ENCODE measurements at regions not wholly inside any gene's neighbourhood (a gene's known extent, or its start where the extent isn't known, plus 50 kb on each side); places are given as distances from the start of the nearest gene placed in this dataset.
"Not testable (repeated sequence)": the region's sequence is repeated elsewhere in the genome, so short reads cannot be mapped to it uniquely, and the experiment has no call there.

GRCh38 chr6:140343128-140343527, 968.7 kb upstream of the CITED2 start:
- H3K4me1 ChIP-seq (ENCODE audit: control insufficient read depth, insufficient read depth, low read length): peaks cover 24% of the 10 kb centered on the region
- H3K9me3 ChIP-seq (ENCODE audit: control insufficient read depth, low read length): peaks cover 8% of the 10 kb centered on the region
- H3K36me3 ChIP-seq (ENCODE audit: control insufficient read depth, insufficient read depth, low read length, severe bottlenecking): no peaks in the 10 kb centered on the region

GRCh38 chr6:140341272-140341671, 966.8 kb upstream of the CITED2 start:
- Histone ChIP-seq H3K9me3 (ENCODE audit: control insufficient read depth, low read length) (peaks cover 8% of the 10 kb centered on the region), H3K27me3 (replicated peaks; ENCODE audit: control insufficient read depth, insufficient read depth, low read length) (no peaks in the 10 kb centered on the region), H3K4me3 (ENCODE audit: low read length) (no peak overlapping the region), H3K4me1 (ENCODE audit: control insufficient read depth, insufficient read depth, low read length) (peaks cover 20% of the 10 kb centered on the region), H3K9ac (ENCODE audit: low read length) (no peak overlapping the region), H3K36me3 (ENCODE audit: control insufficient read depth, insufficient read depth, low read length, severe bottlenecking) (no peaks in the 10 kb centered on the region)
- DNase-seq (ENCODE audit: low read depth): no peak

More at GRCh38 chr6:140343128-140343527, 968.7 kb upstream of the CITED2 start:
- DNase-seq (ENCODE audit: low read depth): no peak
- H3K27me3 ChIP-seq (replicated peaks; ENCODE audit: control insufficient read depth, insufficient read depth, low read length): no peaks in the 10 kb centered on the region
- H3K4me3 ChIP-seq (ENCODE audit: low read length): no peak overlapping the region
- H3K9ac ChIP-seq (ENCODE audit: low read length): no peak overlapping the region

GRCh38 chr6:140340795-140341194, 966.3 kb upstream of the CITED2 start:
- H3K9me3 ChIP-seq (ENCODE audit: control insufficient read depth, low read length): peaks cover 8% of the 10 kb centered on the region
- no peaks in the 10 kb centered on the region for H3K36me3 ChIP-seq (ENCODE audit: control insufficient read depth, insufficient read depth, low read length, severe bottlenecking)
- H3K9ac ChIP-seq (ENCODE audit: low read length): no peak overlapping the region
- H3K4me3 ChIP-seq (ENCODE audit: low read length): no peak overlapping the region
- peaks cover 20% of the 10 kb centered on the region for H3K4me1 ChIP-seq (ENCODE audit: control insufficient read depth, insufficient read depth, low read length)
- no peaks in the 10 kb centered on the region for H3K27me3 ChIP-seq (replicated peaks; ENCODE audit: control insufficient read depth, insufficient read depth, low read length)
- DNase-seq (ENCODE audit: low read depth): no peak

- not testable (repeated sequence) for DNase-seq (ENCODE audit: low read depth); H3K4me3 ChIP-seq (ENCODE audit: low read length); H3K9ac ChIP-seq (ENCODE audit: low read length); H3K9me3 ChIP-seq (ENCODE audit: control insufficient read depth, low read length); H3K4me1 ChIP-seq (ENCODE audit: control insufficient read depth, insufficient read depth, low read length); H3K36me3 ChIP-seq (ENCODE audit: control insufficient read depth, insufficient read depth, low read length, severe bottlenecking); H3K27me3 ChIP-seq (replicated peaks; ENCODE audit: control insufficient read depth, insufficient read depth, low read length)
Measured at GRCh38 chr6:140339084-140339483, 964.6 kb upstream of the CITED2 start.

GRCh38 chr6:140321891-140322290, 947.4 kb upstream of the CITED2 start:
- H3K9me3 ChIP-seq (ENCODE audit: control insufficient read depth, low read length): peaks cover 6% of the 10 kb centered on the region
- H3K27me3 ChIP-seq (replicated peaks; ENCODE audit: control insufficient read depth, insufficient read depth, low read length): no peaks in the 10 kb centered on the region
- peaks cover 7% of the 10 kb centered on the region for H3K4me1 ChIP-seq (ENCODE audit: control insufficient read depth, insufficient read depth, low read length)
- no peak overlapping the region for H3K4me3 ChIP-seq (ENCODE audit: low read length)
- DNase-seq (ENCODE audit: low read depth): peak; percentile 13
- H3K9ac ChIP-seq (ENCODE audit: low read length): no peak overlapping the region
- H3K36me3 ChIP-seq (ENCODE audit: control insufficient read depth, insufficient read depth, low read length, severe bottlenecking): no peaks in the 10 kb centered on the region

- peak; percentile 11 for DNase-seq (ENCODE audit: low read depth)
- Histone ChIP-seq H3K36me3 (ENCODE audit: control insufficient read depth, insufficient read depth, low read length, severe bottlenecking) (no peaks in the 10 kb centered on the region), H3K9me3 (ENCODE audit: control insufficient read depth, low read length) (no peaks in the 10 kb centered on the region), H3K4me1 (ENCODE audit: control insufficient read depth, insufficient read depth, low read length) (peaks cover 7% of the 10 kb centered on the region), H3K27me3 (replicated peaks; ENCODE audit: control insufficient read depth, insufficient read depth, low read length) (no peaks in the 10 kb centered on the region), H3K9ac (ENCODE audit: low read length) (no peak overlapping the region), H3K4me3 (ENCODE audit: low read length) (no peak overlapping the region)
Measured at GRCh38 chr6:140320081-140321080, 945.9 kb upstream of the CITED2 start.

- peak; percentile 60 for DNase-seq (ENCODE audit: low read depth)
- H3K4me3 ChIP-seq (ENCODE audit: low read length): peak overlapping the region; percentile 60
- H3K9ac ChIP-seq (ENCODE audit: low read length): peak overlapping the region; percentile 63
- peaks cover 7% of the 10 kb centered on the region for H3K4me1 ChIP-seq (ENCODE audit: control insufficient read depth, insufficient read depth, low read length)
- no peaks in the 10 kb centered on the region for H3K27me3 ChIP-seq (replicated peaks; ENCODE audit: control insufficient read depth, insufficient read depth, low read length)
- no peaks in the 10 kb centered on the region for H3K9me3 ChIP-seq (ENCODE audit: control insufficient read depth, low read length)
- H3K36me3 ChIP-seq (ENCODE audit: control insufficient read depth, insufficient read depth, low read length, severe bottlenecking): no peaks in the 10 kb centered on the region
Measured at GRCh38 chr6:140319209-140319608, 944.8 kb upstream of the CITED2 start.

GRCh38 chr6:140318408-140318807, 944.0 kb upstream of the CITED2 start:
- peaks cover 7% of the 10 kb centered on the region for H3K4me1 ChIP-seq (ENCODE audit: control insufficient read depth, insufficient read depth, low read length)
- no peak overlapping the region for H3K9ac ChIP-seq (ENCODE audit: low read length)
- no peaks in the 10 kb centered on the region for H3K27me3 ChIP-seq (replicated peaks; ENCODE audit: control insufficient read depth, insufficient read depth, low read length)
- no peaks in the 10 kb centered on the region for H3K9me3 ChIP-seq (ENCODE audit: control insufficient read depth, low read length)
- DNase-seq (ENCODE audit: low read depth): no peak
- H3K36me3 ChIP-seq (ENCODE audit: control insufficient read depth, insufficient read depth, low read length, severe bottlenecking): no peaks in the 10 kb centered on the region
- H3K4me3 ChIP-seq (ENCODE audit: low read length): no peak overlapping the region

GRCh38 chr6:140317950-140318349, 943.5 kb upstream of the CITED2 start:
- DNase-seq (ENCODE audit: low read depth): no peak
- Histone ChIP-seq H3K36me3 (ENCODE audit: control insufficient read depth, insufficient read depth, low read length, severe bottlenecking) (no peaks in the 10 kb centered on the region), H3K9ac (ENCODE audit: low read length) (no peak overlapping the region), H3K9me3 (ENCODE audit: control insufficient read depth, low read length) (no peaks in the 10 kb centered on the region), H3K27me3 (replicated peaks; ENCODE audit: control insufficient read depth, insufficient read depth, low read length) (no peaks in the 10 kb centered on the region), H3K4me1 (ENCODE audit: control insufficient read depth, insufficient read depth, low read length) (peaks cover 7% of the 10 kb centered on the region), H3K4me3 (ENCODE audit: low read length) (no peak overlapping the region)

GRCh38 chr6:140316966-140317365, 942.5 kb upstream of the CITED2 start:
- H3K36me3 ChIP-seq (ENCODE audit: control insufficient read depth, insufficient read depth, low read length, severe bottlenecking): no peaks in the 10 kb centered on the region
- H3K9ac ChIP-seq (ENCODE audit: low read length): no peak overlapping the region
- no peaks in the 10 kb centered on the region for H3K27me3 ChIP-seq (replicated peaks; ENCODE audit: control insufficient read depth, insufficient read depth, low read length)
- H3K4me1 ChIP-seq (ENCODE audit: control insufficient read depth, insufficient read depth, low read length): peaks cover 7% of the 10 kb centered on the region
- H3K4me3 ChIP-seq (ENCODE audit: low read length): no peak overlapping the region
- DNase-seq (ENCODE audit: low read depth): no peak
- H3K9me3 ChIP-seq (ENCODE audit: control insufficient read depth, low read length): no peaks in the 10 kb centered on the region

- no peaks in the 10 kb centered on the region for H3K9me3 ChIP-seq (ENCODE audit: control insufficient read depth, low read length)
- no peaks in the 10 kb centered on the region for H3K4me1 ChIP-seq (ENCODE audit: control insufficient read depth, insufficient read depth, low read length)
- no peaks in the 10 kb centered on the region for H3K36me3 ChIP-seq (ENCODE audit: control insufficient read depth, insufficient read depth, low read length, severe bottlenecking)
- H3K27me3 ChIP-seq (replicated peaks; ENCODE audit: control insufficient read depth, insufficient read depth, low read length): no peaks in the 10 kb centered on the region
- H3K9ac ChIP-seq (ENCODE audit: low read length): no peak overlapping the region
- no peak for DNase-seq (ENCODE audit: low read depth)
- no peak overlapping the region for H3K4me3 ChIP-seq (ENCODE audit: low read length)
Measured at GRCh38 chr6:140314682-140315081, 940.2 kb upstream of the CITED2 start.

Data from adipocyte (in vitro differentiated cells).